Mesodermal cell (in vitro differentiated cells): ENCODE measurements at regions not wholly inside any gene's neighbourhood (a gene's known extent, or its start where the extent isn't known, plus 50 kb on each side); places are given as distances from the start of the nearest gene placed in this dataset.
"Not testable (repeated sequence)": the region's sequence is repeated elsewhere in the genome, so short reads cannot be mapped to it uniquely, and the experiment has no call there.

Experiments used
- H3K27ac ChIP-seq: 2 replicates; pipeline ENCODE4 v1.7.0; 2013; ENCODE audit warnings: mild to moderate bottlenecking, low read depth, low read length, moderate library complexity; ENCODE audit not compliant: severe bottlenecking
- H3K36me3 ChIP-seq: 2 replicates; pipeline ENCODE4 v1.7.1; 2013; ENCODE audit warnings: mild to moderate bottlenecking, low read length, moderate library complexity; ENCODE audit not compliant: control insufficient read depth, insufficient read depth
- H3K4me1 ChIP-seq: one replicate; pipeline ENCODE4 v1.7.1; 2013; ENCODE audit warnings: mild to moderate bottlenecking, low read length; ENCODE audit not compliant: insufficient read depth, control insufficient read depth, poor library complexity, severe bottlenecking
- H3K4me3 ChIP-seq: 2 replicates; pipeline ENCODE4 v1.7.0; 2013; ENCODE audit warnings: low read length, control low read depth, mild to moderate bottlenecking; ENCODE audit not compliant: insufficient read depth, poor library complexity, severe bottlenecking; ENCODE audit errors: extremely low read depth
- H3K9me3 ChIP-seq: 2 replicates; pipeline ENCODE4 v1.7.1; 2013; ENCODE audit warnings: mild to moderate bottlenecking, low read length, moderate library complexity; ENCODE audit not compliant: control insufficient read depth
- WGBS, 2 experiments: methylation state at CpG; one replicate each; pipeline ENCODE4 v1.1.5; 2013; ENCODE audit warnings: missing lambda C conversion rate in 2 of 2; ENCODE audit not compliant: insufficient coverage in 2 of 2; 5-methylcytosine and 5-hydroxymethylcytosine counted together

DNA sequence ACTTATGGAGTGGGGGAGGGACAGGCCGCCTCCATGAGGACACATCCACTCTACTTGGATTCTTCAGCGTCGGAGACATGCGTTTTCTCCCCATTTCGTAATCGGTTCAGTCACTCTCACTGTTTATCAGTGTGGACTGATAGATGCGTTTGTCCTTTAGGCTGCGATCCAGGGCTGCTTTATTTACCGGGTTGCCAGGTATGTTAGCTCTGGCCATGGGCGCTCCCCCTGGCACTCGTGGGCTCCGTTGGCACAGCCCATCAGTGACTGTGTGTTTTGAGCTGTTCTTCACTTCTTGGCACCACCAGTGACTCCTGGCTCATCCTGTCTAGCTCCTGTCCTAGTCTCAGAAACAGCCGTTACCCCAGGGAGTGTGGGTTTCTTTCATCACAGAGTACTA lies 1203.3 kb downstream of the BRD1 start:
- Histone ChIP-seq H3K4me3 (no peak overlapping the region), H3K4me1 (no peaks in the 10 kb centered on the region), H3K36me3 (no peaks in the 10 kb centered on the region), H3K27ac (no peak overlapping the region), H3K9me3 (no peaks in the 10 kb centered on the region)
- 85 to 100% methylated on average over 7 to 12 of the region's 13 CpGs for WGBS, 2 experiments

DNA sequence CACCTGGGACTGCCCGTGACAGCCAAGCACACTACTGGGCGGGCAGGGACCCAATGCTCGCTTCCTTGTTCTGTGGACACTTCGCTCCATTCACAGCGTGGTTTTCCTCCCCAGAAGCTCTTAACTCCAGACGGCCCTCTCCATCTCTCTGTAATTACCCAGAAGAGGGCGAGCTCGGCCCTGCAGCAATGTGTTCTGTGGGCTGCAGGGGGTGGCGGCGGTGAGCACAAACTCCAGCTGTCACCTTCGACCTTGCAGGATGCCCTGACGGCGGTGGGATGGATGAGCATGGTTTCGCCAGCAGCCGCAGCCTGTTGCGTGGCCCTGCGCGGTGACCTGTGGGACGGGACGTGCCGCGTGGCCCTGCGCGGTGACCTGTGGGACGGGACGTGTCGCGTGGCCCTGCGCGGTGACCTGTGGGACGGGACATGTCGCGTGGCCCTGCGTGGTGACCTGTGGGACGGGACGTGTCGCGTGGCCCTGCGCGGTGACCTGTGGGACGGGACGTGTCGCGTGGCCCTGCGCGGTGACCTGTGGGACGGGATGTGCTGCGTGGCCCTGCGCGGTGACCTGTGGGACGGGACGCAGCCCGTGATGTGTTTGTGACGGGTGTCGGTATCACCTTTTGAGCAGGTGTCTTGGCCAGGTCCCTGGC lies 1204.7 kb downstream of the BRD1 start:
- WGBS, 2 experiments: 94 to 95% methylated on average over 26 to 41 of the region's 55 CpGs
- Histone ChIP-seq H3K27ac (no peak overlapping the region), H3K9me3 (no peaks in the 10 kb centered on the region), H3K4me3 (no peak overlapping the region), H3K4me1 (no peaks in the 10 kb centered on the region), H3K36me3 (no peaks in the 10 kb centered on the region)

GRCh38 chr22:48621085-48621484 lies 1206.6 kb downstream of the BRD1 start:
- Histone ChIP-seq H3K27ac (no peak overlapping the region), H3K4me3 (no peak overlapping the region), H3K36me3 (no peaks in the 10 kb centered on the region), H3K4me1 (no peaks in the 10 kb centered on the region), H3K9me3 (no peaks in the 10 kb centered on the region)

GRCh38 chr22:48620460-48620859 lies 1207.2 kb downstream of the BRD1 start:
- H3K27ac ChIP-seq, H3K4me1 ChIP-seq, H3K36me3 ChIP-seq, H3K9me3 ChIP-seq, H3K4me3 ChIP-seq: not testable (repeated sequence)
- WGBS, 2 experiments: 100% methylated on average over 1 of the region's 2 CpGs; no CpG with 5 or more reads in 1 of the 2 experiments

GRCh38 chr22:48619721-48620120 lies 1208.0 kb downstream of the BRD1 start:
- no peaks in the 10 kb centered on the region for H3K36me3 ChIP-seq
- no peaks in the 10 kb centered on the region for H3K4me1 ChIP-seq
- no peaks in the 10 kb centered on the region for H3K9me3 ChIP-seq
- no peak overlapping the region for H3K27ac ChIP-seq
- WGBS, 2 experiments: 86 to 87% methylated on average over 15 to 20 of the region's 20 CpGs
- no peak overlapping the region for H3K4me3 ChIP-seq

DNA sequence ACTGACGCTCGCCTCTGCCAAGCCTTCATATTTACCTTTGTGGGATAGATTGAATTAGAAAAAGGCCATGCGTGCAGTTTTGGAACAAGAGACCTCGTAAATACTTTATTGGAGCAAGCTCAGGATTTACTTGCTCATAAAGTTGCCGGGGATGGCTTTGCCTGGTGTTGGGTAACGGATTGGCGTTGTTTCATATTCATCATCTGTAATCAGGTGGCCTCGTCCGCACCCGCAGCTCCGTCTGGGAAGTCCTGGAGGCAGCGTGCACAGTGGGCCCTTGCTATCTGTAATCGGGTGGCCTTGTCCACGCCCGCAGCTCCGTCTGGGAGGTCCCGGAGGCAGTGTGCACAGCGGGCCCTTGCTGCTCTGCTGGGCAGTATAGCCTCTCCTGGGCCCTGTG lies 1209.3 kb downstream of the BRD1 start:
- Histone ChIP-seq H3K27ac (no peak overlapping the region), H3K36me3 (no peaks in the 10 kb centered on the region)
- WGBS, 2 experiments: 95 to 98% methylated on average over 16 to 18 of the region's 18 CpGs

DNA sequence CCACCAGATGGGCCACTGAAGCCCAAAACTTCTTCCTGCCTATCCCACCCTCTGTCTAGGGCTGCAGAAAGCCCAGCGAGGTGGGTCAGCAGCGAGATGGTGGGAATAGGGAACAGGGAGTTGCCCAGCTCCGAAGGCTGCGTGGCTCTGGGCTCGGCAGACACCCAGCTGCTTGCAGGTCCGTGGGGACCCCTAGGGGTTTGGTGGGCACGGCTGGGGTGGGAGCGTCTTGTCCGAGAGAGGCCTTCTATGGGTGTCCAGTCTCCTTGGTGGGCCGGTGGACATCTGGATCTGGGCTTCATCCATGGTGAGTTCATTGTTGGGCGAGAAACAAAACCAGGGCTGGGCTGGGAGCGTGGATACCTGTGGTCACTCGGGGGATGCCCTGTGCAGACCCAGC lies 1211.0 kb downstream of the BRD1 start:
- WGBS, 2 experiments: 95 to 96% methylated on average over 8 to 13 of the region's 13 CpGs
- H3K4me1 ChIP-seq: no peaks in the 10 kb centered on the region
- no peak overlapping the region for H3K27ac ChIP-seq
- H3K4me3 ChIP-seq: no peak overlapping the region
- no peaks in the 10 kb centered on the region for H3K36me3 ChIP-seq
- H3K9me3 ChIP-seq: no peaks in the 10 kb centered on the region

More for the DNA sequence above, 1209.3 kb downstream of the BRD1 start:
- Histone ChIP-seq H3K9me3 (no peaks in the 10 kb centered on the region), H3K4me1 (no peaks in the 10 kb centered on the region), H3K4me3 (no peak overlapping the region)

GRCh38 chr22:48615171-48616008 lies 1212.3 kb downstream of the BRD1 start:
- H3K27ac ChIP-seq: no peak overlapping the region

GRCh38 chr22:48613566-48614200 lies 1214.0 kb downstream of the BRD1 start:
- no peaks in the 10 kb centered on the region for H3K4me1 ChIP-seq
- H3K9me3 ChIP-seq: no peaks in the 10 kb centered on the region
- no peaks in the 10 kb centered on the region for H3K36me3 ChIP-seq
- no peak overlapping the region for H3K27ac ChIP-seq
- 88 to 95% methylated on average over 29 to 32 of the region's 32 CpGs for WGBS, 2 experiments
- no peak overlapping the region for H3K4me3 ChIP-seq

More at GRCh38 chr22:48615171-48616008, 1212.3 kb downstream of the BRD1 start:
- Histone ChIP-seq H3K36me3 (no peaks in the 10 kb centered on the region), H3K4me1 (no peaks in the 10 kb centered on the region), H3K4me3 (no peak overlapping the region), H3K9me3 (no peaks in the 10 kb centered on the region)
- 86 to 88% methylated on average over 20 to 22 of the region's 22 CpGs for WGBS, 2 experiments

GRCh38 chr22:48612077-48612995 lies 1215.3 kb downstream of the BRD1 start:
- H3K27ac ChIP-seq: no peak overlapping the region
- H3K4me1 ChIP-seq: no peaks in the 10 kb centered on the region
- no peak overlapping the region for H3K4me3 ChIP-seq
- 88 to 90% methylated on average over 32 to 33 of the region's 33 CpGs for WGBS, 2 experiments
- no peaks in the 10 kb centered on the region for H3K9me3 ChIP-seq
- H3K36me3 ChIP-seq: no peaks in the 10 kb centered on the region
